ENCODE measurements at regions not wholly inside any gene's neighbourhood (a gene's known extent, or its start where the extent isn't known, plus 50 kb on each side); places are given as distances from the start of the nearest gene placed in this dataset.

- H3K27ac ChIP-seq (ENCODE audit: low read length) = no peak overlapping the region
- peaks cover 7% of the 10 kb centered on the region; the same call in 1 of the 2 replicates for H3K4me1 ChIP-seq (ENCODE audit: low read length)
- no peak overlapping the region for H3K4me3 ChIP-seq (ENCODE audit: low read length)
- H4K20me1 ChIP-seq (ENCODE audit: insufficient read depth, low read length) = no peaks in the 10 kb centered on the region
- TF ChIP-seq EZH2phosphoT487 (IDR thresholded peaks at IDR 0.05; ENCODE audit: low read depth) (no peak), CTCF (IDR thresholded peaks at IDR 0.05; ENCODE audit: low read depth, low read length) (peak; percentile 66)
- H3K36me3 ChIP-seq (replicated peaks; ENCODE audit: low read depth, low read length) = no peaks in the 10 kb centered on the region
- H2AFZ ChIP-seq (ENCODE audit: low read depth, low read length) = peak overlapping the region; percentile 29; the same call in 1 of the 2 replicates
- no peaks in the 10 kb centered on the region for H3K9me3 ChIP-seq (ENCODE audit: insufficient read depth, low read length)
- H3K9ac ChIP-seq (ENCODE audit: low read length) = no peak overlapping the region
- H3K79me2 ChIP-seq (ENCODE audit: low read length) = no peaks in the 10 kb centered on the region
- H3K4me2 ChIP-seq (ENCODE audit: low read length) = no peak overlapping the region
- no peaks in the 10 kb centered on the region for H3K27me3 ChIP-seq (ENCODE audit: low read depth, low read length)
Observed at GRCh38 chr2:186903216-186903615, 54.2 kb upstream of the ZSWIM2 start.

Measured in OCI-LY3 (cell line).